ENCODE measurements at regions not wholly inside any gene's neighbourhood (a gene's known extent, or its start where the extent isn't known, plus 50 kb on each side); places are given as distances from the start of the nearest gene placed in this dataset.
"Not testable (repeated sequence)": the region's sequence is repeated elsewhere in the genome, so short reads cannot be mapped to it uniquely, and the experiment has no call there.

- Histone ChIP-seq H3K9ac (ENCODE audit: low read length) (no peak overlapping the region), H3K27me3 (ENCODE audit: control insufficient read depth, insufficient read depth, low read length) (no peaks in the 10 kb centered on the region), H3K4me1 (ENCODE audit: control insufficient read depth, insufficient read depth, low read length) (no peaks in the 10 kb centered on the region), H3K9me3 (ENCODE audit: control insufficient read depth, insufficient read depth, low read depth, low read length) (no peaks in the 10 kb centered on the region), H3K27ac (ENCODE audit: low read depth, low read length) (no peak overlapping the region), H3K36me3 (ENCODE audit: control insufficient read depth, insufficient read depth, low read length) (no peaks in the 10 kb centered on the region), H3K4me3 (ENCODE audit: low read depth, low read length) (no peak overlapping the region)
Measured at GRCh38 chr11:22449441-22449840, 111.3 kb downstream of the SLC17A6 start.

GRCh38 chr11:22444076-22444475, 105.9 kb downstream of the SLC17A6 start:
- Histone ChIP-seq H3K27me3 (ENCODE audit: control insufficient read depth, insufficient read depth, low read length) (peaks cover 21% of the 10 kb centered on the region; the same call in 1 of the 2 replicates), H3K36me3 (ENCODE audit: control insufficient read depth, insufficient read depth, low read length) (no peaks in the 10 kb centered on the region), H3K4me1 (ENCODE audit: control insufficient read depth, insufficient read depth, low read length) (no peaks in the 10 kb centered on the region), H3K27ac (ENCODE audit: low read depth, low read length) (no peak overlapping the region), H3K9ac (ENCODE audit: low read length) (no peak overlapping the region), H3K4me3 (ENCODE audit: low read depth, low read length) (no peak overlapping the region), H3K9me3 (ENCODE audit: control insufficient read depth, insufficient read depth, low read depth, low read length) (no peaks in the 10 kb centered on the region)

DNA sequence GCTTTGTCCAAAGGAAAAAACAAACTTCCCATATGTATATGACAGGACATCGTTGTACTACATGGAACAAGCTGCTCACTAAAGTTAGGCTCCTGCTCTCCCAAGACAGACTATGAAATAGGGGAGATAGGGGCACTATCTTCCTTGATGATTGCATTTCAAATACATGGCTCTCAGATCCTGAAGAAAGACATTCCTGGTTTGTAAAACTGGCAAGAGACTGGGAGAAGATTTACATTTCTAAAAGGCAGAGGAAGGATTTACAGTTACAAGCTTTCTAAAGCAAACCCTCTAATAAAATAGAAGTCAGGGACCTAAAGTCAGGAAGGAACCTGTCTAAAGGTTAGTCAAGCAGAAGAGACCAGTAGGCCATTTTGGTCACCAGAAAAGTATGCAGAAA, 103.7 kb downstream of the SLC17A6 start:
- no peak overlapping the region for H3K4me3 ChIP-seq (ENCODE audit: low read depth, low read length)
- no peak overlapping the region for H3K27ac ChIP-seq (ENCODE audit: low read depth, low read length)
- H3K9ac ChIP-seq (ENCODE audit: low read length), result no peak overlapping the region
- no peaks in the 10 kb centered on the region for H3K36me3 ChIP-seq (ENCODE audit: control insufficient read depth, insufficient read depth, low read length)
- H3K27me3 ChIP-seq (ENCODE audit: control insufficient read depth, insufficient read depth, low read length), result peaks cover 21% of the 10 kb centered on the region; the same call in 1 of the 2 replicates
- no peaks in the 10 kb centered on the region for H3K9me3 ChIP-seq (ENCODE audit: control insufficient read depth, insufficient read depth, low read depth, low read length)
- no peaks in the 10 kb centered on the region for H3K4me1 ChIP-seq (ENCODE audit: control insufficient read depth, insufficient read depth, low read length)

DNA sequence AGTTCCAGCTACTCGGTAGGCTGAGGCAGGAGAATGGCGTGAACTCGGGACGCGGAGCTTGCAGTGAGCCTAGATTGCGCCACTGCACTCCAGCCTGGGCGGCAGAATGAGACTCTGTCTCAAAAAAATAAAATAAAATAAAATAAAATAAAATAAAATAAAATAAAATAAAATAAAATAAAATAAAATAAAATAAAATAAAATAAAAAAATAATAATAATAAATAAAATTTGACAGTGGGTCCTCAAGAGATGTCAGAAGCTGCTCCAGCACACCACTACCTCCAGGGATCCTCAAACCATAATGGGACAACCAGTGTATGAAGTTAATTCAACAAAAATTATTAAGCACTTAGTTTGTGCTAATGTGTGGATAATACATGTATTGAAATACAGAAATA, 97.4 kb downstream of the SLC17A6 start:
- H3K4me3 ChIP-seq (ENCODE audit: low read depth, low read length); H3K9me3 ChIP-seq (ENCODE audit: control insufficient read depth, insufficient read depth, low read depth, low read length); H3K9ac ChIP-seq (ENCODE audit: low read length); H3K4me1 ChIP-seq (ENCODE audit: control insufficient read depth, insufficient read depth, low read length); H3K36me3 ChIP-seq (ENCODE audit: control insufficient read depth, insufficient read depth, low read length); H3K27ac ChIP-seq (ENCODE audit: low read depth, low read length); H3K27me3 ChIP-seq (ENCODE audit: control insufficient read depth, insufficient read depth, low read length): not testable (repeated sequence)

DNA sequence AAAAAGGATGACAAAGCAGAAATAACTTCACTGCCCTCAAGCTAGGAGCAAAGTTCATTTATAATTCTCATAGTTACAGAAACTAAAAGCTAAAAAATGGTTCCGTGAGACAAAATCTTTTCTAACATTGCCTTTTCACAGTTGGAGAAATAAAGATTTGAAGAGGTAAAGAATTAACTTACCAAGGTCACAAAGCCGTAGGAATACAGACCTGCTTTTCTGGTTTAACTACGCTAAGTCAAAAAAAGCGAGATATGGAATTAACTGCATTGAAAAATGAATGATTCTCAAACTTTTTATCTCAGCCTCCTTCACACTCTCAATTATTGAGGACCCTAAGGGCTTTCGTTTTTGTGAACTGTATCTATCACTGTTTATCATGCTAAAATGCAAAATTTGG, 95.3 kb downstream of the SLC17A6 start:
- H3K4me1 ChIP-seq (ENCODE audit: control insufficient read depth, insufficient read depth, low read length), result peaks cover 8% of the 10 kb centered on the region; the same call in 1 of the 2 replicates
- H3K9ac ChIP-seq (ENCODE audit: low read length), result no peak overlapping the region
- no peak overlapping the region for H3K27ac ChIP-seq (ENCODE audit: low read depth, low read length)
- H3K27me3 ChIP-seq (ENCODE audit: control insufficient read depth, insufficient read depth, low read length), result no peaks in the 10 kb centered on the region
- no peak overlapping the region for H3K4me3 ChIP-seq (ENCODE audit: low read depth, low read length)
- no peaks in the 10 kb centered on the region for H3K9me3 ChIP-seq (ENCODE audit: control insufficient read depth, insufficient read depth, low read depth, low read length)
- no peaks in the 10 kb centered on the region for H3K36me3 ChIP-seq (ENCODE audit: control insufficient read depth, insufficient read depth, low read length)

GRCh38 chr11:22433094-22433455, 94.9 kb downstream of the SLC17A6 start:
- no peaks in the 10 kb centered on the region for H3K27me3 ChIP-seq (ENCODE audit: control insufficient read depth, insufficient read depth, low read length)
- no peaks in the 10 kb centered on the region for H3K9me3 ChIP-seq (ENCODE audit: control insufficient read depth, insufficient read depth, low read depth, low read length)
- H3K36me3 ChIP-seq (ENCODE audit: control insufficient read depth, insufficient read depth, low read length), result no peaks in the 10 kb centered on the region
- H3K4me1 ChIP-seq (ENCODE audit: control insufficient read depth, insufficient read depth, low read length), result peaks cover 8% of the 10 kb centered on the region; the same call in 1 of the 2 replicates
- H3K4me3 ChIP-seq (ENCODE audit: low read depth, low read length), result peak overlapping the region; percentile 31; the same call in 1 of the 2 replicates
- H3K27ac ChIP-seq (ENCODE audit: low read depth, low read length), result no peak overlapping the region
- H3K9ac ChIP-seq (ENCODE audit: low read length), result no peak overlapping the region

DNA sequence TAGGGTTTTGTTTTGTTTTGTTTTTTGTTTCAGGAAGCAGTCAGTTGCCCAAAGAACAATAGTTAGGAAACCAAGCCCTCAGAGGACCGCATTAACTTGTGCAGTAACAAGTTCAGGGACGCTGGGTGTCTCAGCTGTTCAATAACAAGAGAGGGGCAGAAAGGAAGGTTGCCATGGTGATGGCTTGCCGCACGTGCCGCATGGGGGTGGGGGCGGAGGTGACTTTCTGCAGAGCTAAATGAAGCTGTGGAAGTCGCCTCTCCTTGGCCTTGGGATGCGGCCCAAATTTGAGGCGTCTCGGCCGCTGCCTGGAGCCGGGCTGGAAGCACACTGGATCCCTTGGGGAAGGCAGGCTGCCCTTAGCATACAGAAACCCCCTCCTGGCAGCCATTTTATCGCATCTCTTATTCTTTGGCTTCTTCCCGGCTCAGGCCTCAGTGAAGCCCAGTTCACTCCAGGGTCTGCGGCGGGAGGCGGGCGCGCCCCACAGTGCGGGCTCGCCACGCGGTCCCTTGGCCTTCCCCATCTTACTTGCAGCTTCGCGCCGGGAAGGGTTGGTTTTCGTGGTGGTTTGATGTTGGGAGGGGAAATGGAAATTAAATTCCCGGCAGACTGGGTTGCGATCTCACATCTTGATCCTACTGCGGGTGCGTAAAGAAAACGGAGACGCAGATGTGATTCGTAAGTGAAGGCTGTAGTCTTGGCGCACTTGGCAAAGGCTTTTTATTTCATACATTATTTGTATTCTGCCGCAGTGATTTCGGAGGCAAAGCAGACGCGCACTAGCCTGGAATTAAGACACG, 94.3 kb downstream of the SLC17A6 start:
- Histone ChIP-seq H3K36me3 (ENCODE audit: control insufficient read depth, insufficient read depth, low read length) (no peaks in the 10 kb centered on the region), H3K9me3 (ENCODE audit: control insufficient read depth, insufficient read depth, low read depth, low read length) (no peaks in the 10 kb centered on the region), H3K27ac (ENCODE audit: low read depth, low read length) (no peak overlapping the region), H3K4me3 (ENCODE audit: low read depth, low read length) (peak overlapping the region; percentile 31; the same call in 1 of the 2 replicates), H3K4me1 (ENCODE audit: control insufficient read depth, insufficient read depth, low read length) (peaks cover 8% of the 10 kb centered on the region; the same call in 1 of the 2 replicates), H3K9ac (ENCODE audit: low read length) (no peak overlapping the region), H3K27me3 (ENCODE audit: control insufficient read depth, insufficient read depth, low read length) (no peaks in the 10 kb centered on the region)

- Histone ChIP-seq H3K4me3 (ENCODE audit: low read depth, low read length) (no peak overlapping the region), H3K36me3 (ENCODE audit: control insufficient read depth, insufficient read depth, low read length) (no peaks in the 10 kb centered on the region), H3K9me3 (ENCODE audit: control insufficient read depth, insufficient read depth, low read depth, low read length) (no peaks in the 10 kb centered on the region), H3K27ac (ENCODE audit: low read depth, low read length) (no peak overlapping the region), H3K27me3 (ENCODE audit: control insufficient read depth, insufficient read depth, low read length) (no peaks in the 10 kb centered on the region), H3K9ac (ENCODE audit: low read length) (no peak overlapping the region), H3K4me1 (ENCODE audit: control insufficient read depth, insufficient read depth, low read length) (peaks cover 8% of the 10 kb centered on the region; the same call in 1 of the 2 replicates)
Measured at GRCh38 chr11:22431106-22431505, 92.9 kb downstream of the SLC17A6 start.

DNA sequence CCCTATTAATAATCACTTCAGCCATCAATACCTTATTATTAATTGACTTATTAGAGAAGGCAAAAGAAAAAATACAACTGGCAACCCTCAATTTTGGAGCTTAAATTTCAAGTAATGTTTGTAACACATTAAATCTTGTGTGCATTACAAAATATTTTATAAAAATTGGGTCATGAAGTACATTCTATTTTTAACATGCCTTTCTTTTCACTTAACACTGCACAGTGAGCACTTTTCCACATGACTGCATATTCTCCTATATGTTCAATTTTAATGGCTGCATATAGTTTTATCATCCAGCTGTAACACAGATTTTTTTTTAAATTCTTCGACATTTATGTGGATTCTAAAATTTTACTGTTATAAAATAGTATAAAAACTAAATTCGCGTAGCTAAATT, 92.5 kb downstream of the SLC17A6 start:
- H3K4me1 ChIP-seq (ENCODE audit: control insufficient read depth, insufficient read depth, low read length), result peaks cover 8% of the 10 kb centered on the region; the same call in 1 of the 2 replicates
- no peak overlapping the region for H3K4me3 ChIP-seq (ENCODE audit: low read depth, low read length)

GRCh38 chr11:22430141-22430541, 92.0 kb downstream of the SLC17A6 start:
- no peak overlapping the region for H3K4me3 ChIP-seq (ENCODE audit: low read depth, low read length)
- H3K9ac ChIP-seq (ENCODE audit: low read length), result no peak overlapping the region
- no peak overlapping the region for H3K27ac ChIP-seq (ENCODE audit: low read depth, low read length)
- H3K9me3 ChIP-seq (ENCODE audit: control insufficient read depth, insufficient read depth, low read depth, low read length), result no peaks in the 10 kb centered on the region
- H3K4me1 ChIP-seq (ENCODE audit: control insufficient read depth, insufficient read depth, low read length), result peaks cover 8% of the 10 kb centered on the region; the same call in 1 of the 2 replicates
- H3K27me3 ChIP-seq (ENCODE audit: control insufficient read depth, insufficient read depth, low read length), result no peaks in the 10 kb centered on the region
- H3K36me3 ChIP-seq (ENCODE audit: control insufficient read depth, insufficient read depth, low read length), result no peaks in the 10 kb centered on the region

More for the DNA sequence above, 92.5 kb downstream of the SLC17A6 start:
- Histone ChIP-seq H3K27me3 (ENCODE audit: control insufficient read depth, insufficient read depth, low read length) (no peaks in the 10 kb centered on the region), H3K9ac (ENCODE audit: low read length) (no peak overlapping the region), H3K36me3 (ENCODE audit: control insufficient read depth, insufficient read depth, low read length) (no peaks in the 10 kb centered on the region), H3K9me3 (ENCODE audit: control insufficient read depth, insufficient read depth, low read depth, low read length) (no peaks in the 10 kb centered on the region), H3K27ac (ENCODE audit: low read depth, low read length) (no peak overlapping the region)
